ENCODE measurements at regions not wholly inside any gene's neighbourhood (a gene's known extent, or its start where the extent isn't known, plus 50 kb on each side); places are given as distances from the start of the nearest gene placed in this dataset.

- Histone ChIP-seq H3K27me3 (replicated peaks; ENCODE audit: control insufficient read depth, insufficient read depth, low read length) (no peaks in the 10 kb centered on the region), H3K4me1 (no peaks in the 10 kb centered on the region), H3K9me3 (no peaks in the 10 kb centered on the region), H3K4me3 (ENCODE audit: low read depth, low read length) (no peak overlapping the region), H3K36me3 (ENCODE audit: control insufficient read depth, insufficient read depth, low read length) (no peaks in the 10 kb centered on the region)
- no peak overlapping the region for H3K4me3 Mint-ChIP-seq (ENCODE audit: unreplicated experiment)
- no peak overlapping the region for H3K27ac Mint-ChIP-seq (ENCODE audit: unreplicated experiment)
- no peaks in the 10 kb centered on the region for H3K9me3 Mint-ChIP-seq (ENCODE audit: unreplicated experiment)
- intact Hi-C loops (cut with micrococcal nuclease; ENCODE audit: unreplicated experiment): no loop called here
- no peak for DNase-seq
- CTCF ChIA-PET: interaction anchor here (0.7 kb wide), 1 partner anchor 18 kb away, joined by 3 read pairs; no protein-coding TSS in a partner anchor
- BruUV-seq (replicated peaks): no TSS peak
- no peaks in the 10 kb centered on the region for H3K4me1 Mint-ChIP-seq (ENCODE audit: low read depth, unreplicated experiment)
- H3K36me3 Mint-ChIP-seq (ENCODE audit: insufficient read depth, unreplicated experiment): no peaks in the 10 kb centered on the region
- TF ChIP-seq CTCF (IDR thresholded peaks at IDR 0.05; ENCODE audit: insufficient read depth in 1 of 2, low read depth in 1 of 2, low read length in 1 of 2, severe bottlenecking in 1 of 2, unreplicated experiment in 1 of 2): no peak
- POLR2A ChIA-PET: no interaction called here
- peaks cover 9% of the 10 kb centered on the region for H3K27me3 Mint-ChIP-seq (ENCODE audit: insufficient read depth, unreplicated experiment)
These were observed 304.6 kb upstream of the FOXF1 start for GRCh38 chr16:86205521-86206245.

GRCh38 chr16:86207350-86207749 lies 303.0 kb upstream of the FOXF1 start:
- DNase-seq: no peak
- H3K27me3 Mint-ChIP-seq (ENCODE audit: insufficient read depth, unreplicated experiment): peaks cover 3% of the 10 kb centered on the region
- peaks cover 2% of the 10 kb centered on the region for H3K9me3 Mint-ChIP-seq (ENCODE audit: unreplicated experiment)
- Histone ChIP-seq H3K36me3 (ENCODE audit: control insufficient read depth, insufficient read depth, low read length) (no peaks in the 10 kb centered on the region), H3K4me3 (ENCODE audit: low read depth, low read length) (no peak overlapping the region), H3K4me1 (no peaks in the 10 kb centered on the region), H3K9me3 (peaks cover 4% of the 10 kb centered on the region; the same call in 1 of the 2 replicates), H3K27me3 (replicated peaks; ENCODE audit: control insufficient read depth, insufficient read depth, low read length) (no peaks in the 10 kb centered on the region)
- no peak overlapping the region for H3K27ac Mint-ChIP-seq (ENCODE audit: unreplicated experiment)
- no peak overlapping the region for H3K4me3 Mint-ChIP-seq (ENCODE audit: unreplicated experiment)
- POLR2A ChIA-PET: no interaction called here
- CTCF ChIA-PET: no interaction called here
- no TSS peak for BruUV-seq (replicated peaks)
- H3K4me1 Mint-ChIP-seq (ENCODE audit: low read depth, unreplicated experiment): no peaks in the 10 kb centered on the region
- intact Hi-C loops (cut with micrococcal nuclease; ENCODE audit: unreplicated experiment): no loop called here
- TF ChIP-seq CTCF (IDR thresholded peaks at IDR 0.05; ENCODE audit: insufficient read depth in 1 of 2, low read depth in 1 of 2, low read length in 1 of 2, severe bottlenecking in 1 of 2, unreplicated experiment in 1 of 2): no peak
- no peaks in the 10 kb centered on the region for H3K36me3 Mint-ChIP-seq (ENCODE audit: insufficient read depth, unreplicated experiment)

- H3K27me3 Mint-ChIP-seq (ENCODE audit: insufficient read depth, unreplicated experiment): peaks cover 3% of the 10 kb centered on the region
- Histone ChIP-seq H3K36me3 (ENCODE audit: control insufficient read depth, insufficient read depth, low read length) (no peaks in the 10 kb centered on the region), H3K4me3 (ENCODE audit: low read depth, low read length) (no peak overlapping the region), H3K9me3 (peaks cover 4% of the 10 kb centered on the region; the same call in 1 of the 2 replicates), H3K27me3 (replicated peaks; ENCODE audit: control insufficient read depth, insufficient read depth, low read length) (no peaks in the 10 kb centered on the region), H3K4me1 (no peaks in the 10 kb centered on the region)
- no peak overlapping the region for H3K27ac Mint-ChIP-seq (ENCODE audit: unreplicated experiment)
- DNase-seq: no peak
- POLR2A ChIA-PET: no interaction called here
- no peak for TF ChIP-seq CTCF (IDR thresholded peaks at IDR 0.05; ENCODE audit: insufficient read depth in 1 of 2, low read depth in 1 of 2, low read length in 1 of 2, severe bottlenecking in 1 of 2, unreplicated experiment in 1 of 2)
- no peaks in the 10 kb centered on the region for H3K36me3 Mint-ChIP-seq (ENCODE audit: insufficient read depth, unreplicated experiment)
- H3K9me3 Mint-ChIP-seq (ENCODE audit: unreplicated experiment): peaks cover 13% of the 10 kb centered on the region
- no TSS peak for BruUV-seq (replicated peaks)
- no peak overlapping the region for H3K4me3 Mint-ChIP-seq (ENCODE audit: unreplicated experiment)
- intact Hi-C loops (cut with micrococcal nuclease; ENCODE audit: unreplicated experiment): no loop called here
- CTCF ChIA-PET: no interaction called here
- no peaks in the 10 kb centered on the region for H3K4me1 Mint-ChIP-seq (ENCODE audit: low read depth, unreplicated experiment)
These were observed 301.1 kb upstream of the FOXF1 start for GRCh38 chr16:86209202-86209601.
